HEK293T (cell line): ENCODE measurements at regions not wholly inside any gene's neighbourhood (a gene's known extent, or its start where the extent isn't known, plus 50 kb on each side); places are given as distances from the start of the nearest gene placed in this dataset.
"Not testable (repeated sequence)": the region's sequence is repeated elsewhere in the genome, so short reads cannot be mapped to it uniquely, and the experiment has no call there.

Experiments used
- CTCF ChIA-PET: fragments of 350-600 bp; formaldehyde crosslinking; extraction: SDS; loops from one replicate; lab custom pipeline; 2021; ENCODE audit warnings: antibody characterized with exemption, inconsistent platforms; lab: Yijun Ruan, JAX
- POLR2A ChIA-PET: fragments of 350-600 bp; formaldehyde crosslinking; extraction: SDS; loops from one replicate; lab custom pipeline; 2020; ENCODE audit warnings: antibody characterized with exemption, inconsistent platforms; lab: Yijun Ruan, JAX
- DNase-seq: peaks from one replicate; pipeline ENCODE4 v3.0.0; 2012; ENCODE audit warnings: mixed read lengths; ENCODE audit errors: extremely low spot score
- ARNT ChIP-seq: fragments of 450-650 bp; IDR thresholded peaks from 2 replicates; pipeline ENCODE4 v1.6.1; 2017; ENCODE audit warnings: mild to moderate bottlenecking
- BHLHE40 ChIP-seq: fragments of 450-650 bp; IDR thresholded peaks from 2 replicates; pipeline ENCODE4 v1.6.1; 2016; ENCODE audit warnings: mild to moderate bottlenecking, moderate library complexity, borderline replicate concordance
- CTBP1 ChIP-seq: fragments of 450-650 bp; IDR thresholded peaks from 2 replicates; pipeline ENCODE4 v1.6.1; 2016; ENCODE audit warnings: borderline replicate concordance
- ELF4 ChIP-seq: fragments of 450-650 bp; IDR thresholded peaks from 2 replicates; pipeline ENCODE4 v1.6.1; 2017; ENCODE audit warnings: antibody characterized with exemption
- FOXA1 ChIP-seq: fragments of 450-650 bp; IDR thresholded peaks from 2 replicates; pipeline ENCODE4 v1.6.1; 2016; ENCODE audit warnings: mild to moderate bottlenecking
- FOXK2 ChIP-seq: fragments of 450-650 bp; IDR thresholded peaks from 2 replicates; pipeline ENCODE4 v1.6.1; 2016; ENCODE audit warnings: mild to moderate bottlenecking
- FOXM1 ChIP-seq: fragments of 450-650 bp; IDR thresholded peaks from 2 replicates; pipeline ENCODE4 v1.6.1; 2017; ENCODE audit warnings: mild to moderate bottlenecking, borderline replicate concordance
- HDGF ChIP-seq: fragments of 450-650 bp; IDR thresholded peaks from 2 replicates; pipeline ENCODE4 v1.6.1; 2017; ENCODE audit warnings: antibody characterized with exemption, borderline replicate concordance
- L3MBTL2 ChIP-seq: fragments of 450-650 bp; conservative IDR thresholded peaks from 2 replicates; pipeline ENCODE4 v1.6.1; 2016; ENCODE audit warnings: mild to moderate bottlenecking
- LEF1 ChIP-seq: fragments of 450-650 bp; IDR thresholded peaks from 2 replicates; pipeline ENCODE4 v1.6.1; 2017; ENCODE audit warnings: mild to moderate bottlenecking, borderline replicate concordance
- NFRKB ChIP-seq: fragments of 450-650 bp; IDR thresholded peaks from 2 replicates; pipeline ENCODE4 v1.6.1; 2016; ENCODE audit warnings: mild to moderate bottlenecking, moderate library complexity
- PKNOX1 ChIP-seq: fragments of 450-650 bp; IDR thresholded peaks from 2 replicates; pipeline ENCODE4 v1.6.1; 2016
- SP1 ChIP-seq: fragments of 450-650 bp; IDR thresholded peaks from 2 replicates; pipeline ENCODE4 v1.6.1; 2017
- SUZ12 ChIP-seq: fragments of 450-650 bp; IDR thresholded peaks from 2 replicates; pipeline ENCODE4 v1.6.1; 2016; ENCODE audit warnings: mild to moderate bottlenecking
- TARDBP ChIP-seq: fragments of 450-650 bp; IDR thresholded peaks from 2 replicates; pipeline ENCODE4 v1.6.1; 2016
- ZNF384 ChIP-seq: fragments of 450-650 bp; IDR thresholded peaks from 2 replicates; pipeline ENCODE4 v1.6.1; 2016

GRCh38 chr1:72371259-72372035 lies 89.1 kb upstream of the NEGR1 start:
- ChIA-PET POLR2A (no interaction called here), CTCF (no interaction called here)
- DNase-seq, result no peak
- TF ChIP-seq HDGF (no peak), TARDBP (no peak), ARNT (no peak)

- CTCF ChIA-PET, result not testable (repeated sequence)
These were observed 88.5 kb upstream of the NEGR1 start for GRCh38 chr1:72370836-72371235.

GRCh38 chr1:72369069-72369757 lies 86.9 kb upstream of the NEGR1 start:
- DNase-seq, result no peak
- no peak for TF ChIP-seq CTBP1
- no peak for TF ChIP-seq SP1
- TF ChIP-seq LEF1, result no peak
- TF ChIP-seq HDGF, result no peak
- TF ChIP-seq FOXM1, result no peak
- no peak for TF ChIP-seq FOXK2
- TF ChIP-seq ELF4, result no peak
- no peak for TF ChIP-seq BHLHE40
- POLR2A ChIA-PET, result no interaction called here
- CTCF ChIA-PET, result no interaction called here

More at GRCh38 chr1:72370836-72371235, 88.5 kb upstream of the NEGR1 start:
- POLR2A ChIA-PET, DNase-seq: not testable (repeated sequence)

GRCh38 chr1:72366466-72366865 lies 84.1 kb upstream of the NEGR1 start:
- POLR2A ChIA-PET, result no interaction called here

GRCh38 chr1:72365693-72366092 lies 83.4 kb upstream of the NEGR1 start:
- no peak for DNase-seq
- CTCF ChIA-PET, result no interaction called here
- TF ChIP-seq PKNOX1, result no peak
- TF ChIP-seq FOXA1, result no peak
- TF ChIP-seq SP1, result no peak
- TF ChIP-seq TARDBP, result no peak
- no peak for TF ChIP-seq FOXK2
- no peak for TF ChIP-seq L3MBTL2
- TF ChIP-seq CTBP1, result no peak
- no peak for TF ChIP-seq HDGF
- POLR2A ChIA-PET, result no interaction called here

More at GRCh38 chr1:72366466-72366865, 84.1 kb upstream of the NEGR1 start:
- DNase-seq, result no peak
- CTCF ChIA-PET, result no interaction called here
- TF ChIP-seq FOXK2 (no peak), PKNOX1 (no peak), SP1 (no peak), FOXA1 (no peak), L3MBTL2 (no peak), TARDBP (no peak), FOXM1 (no peak), LEF1 (no peak), ELF4 (no peak), ZNF384 (no peak), SUZ12 (no peak), BHLHE40 (no peak), NFRKB (no peak), HDGF (no peak), ARNT (no peak), CTBP1 (no peak)

- TF ChIP-seq TARDBP (no peak), FOXA1 (no peak), ELF4 (no peak), CTBP1 (no peak), ZNF384 (no peak), SUZ12 (no peak), FOXM1 (no peak), NFRKB (no peak), LEF1 (no peak), FOXK2 (no peak), HDGF (no peak), SP1 (no peak), PKNOX1 (no peak), L3MBTL2 (no peak), BHLHE40 (no peak)
- POLR2A ChIA-PET, result no interaction called here
- CTCF ChIA-PET, result no interaction called here
- no peak for DNase-seq
These were observed 80.2 kb upstream of the NEGR1 start for GRCh38 chr1:72362538-72362937.
